ENCODE measurements at regions not wholly inside any gene's neighbourhood (a gene's known extent, or its start where the extent isn't known, plus 50 kb on each side); places are given as distances from the start of the nearest gene placed in this dataset.

GRCh38 chr2:57882895-57883515 is 163.6 kb upstream of the VRK2 start:
- no peak for TF ChIP-seq CTCF (IDR thresholded peaks at IDR 0.05; ENCODE audit: unreplicated experiment)
- Mint-ChIP-seq H3K27ac (ENCODE audit: unreplicated experiment) (no peak overlapping the region), H3K9me3 (ENCODE audit: low read depth, unreplicated experiment) (no peaks in the 10 kb centered on the region), H3K4me1 (ENCODE audit: low read depth, unreplicated experiment) (peaks cover 2% of the 10 kb centered on the region), H3K4me3 (ENCODE audit: low read depth, unreplicated experiment) (no peak overlapping the region), H3K27me3 (ENCODE audit: unreplicated experiment) (no peaks in the 10 kb centered on the region), H3K36me3 (ENCODE audit: insufficient read depth, unreplicated experiment) (no peaks in the 10 kb centered on the region)
- intact Hi-C loops (cut with micrococcal nuclease; ENCODE audit: unreplicated experiment) = loop anchor here (5.0 kb wide), 1 partner anchor 126 kb away; no protein-coding TSS in a partner anchor
- CTCF ChIA-PET = no interaction called here
- no TSS peak for BruUV-seq (replicated peaks)
- no peak for DNase-seq

DNA sequence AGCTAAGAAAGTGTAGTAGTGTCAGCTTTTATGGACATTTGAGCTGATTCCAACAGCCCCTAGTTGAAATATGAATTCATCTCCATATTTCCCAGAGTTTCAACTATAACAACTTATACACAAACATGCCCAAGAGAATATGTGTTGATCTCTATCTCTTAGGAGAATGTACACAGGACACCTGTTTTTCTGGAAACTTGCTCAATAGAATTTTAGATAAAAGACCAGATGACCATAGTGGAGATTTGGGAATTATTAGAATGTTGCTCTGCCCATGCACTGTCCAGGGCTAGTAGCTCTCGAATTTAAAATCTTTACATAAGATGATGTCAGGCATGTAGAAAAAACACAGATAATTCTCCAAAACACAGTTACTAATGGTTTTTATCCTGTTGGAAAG is 162.3 kb upstream of the VRK2 start:
- no peak for TF ChIP-seq CTCF (IDR thresholded peaks at IDR 0.05; ENCODE audit: unreplicated experiment)
- no peak for DNase-seq
- Mint-ChIP-seq H3K4me3 (ENCODE audit: low read depth, unreplicated experiment) (no peak overlapping the region), H3K27ac (ENCODE audit: unreplicated experiment) (no peak overlapping the region), H3K4me1 (ENCODE audit: low read depth, unreplicated experiment) (no peaks in the 10 kb centered on the region), H3K36me3 (ENCODE audit: insufficient read depth, unreplicated experiment) (no peaks in the 10 kb centered on the region), H3K27me3 (ENCODE audit: unreplicated experiment) (no peaks in the 10 kb centered on the region), H3K9me3 (ENCODE audit: low read depth, unreplicated experiment) (no peaks in the 10 kb centered on the region)
- CTCF ChIA-PET = interaction anchor here (0.6 kb wide), 1 partner anchor 737 kb away, joined by 3 read pairs; no protein-coding TSS in a partner anchor
- intact Hi-C loops (cut with micrococcal nuclease; ENCODE audit: unreplicated experiment) = loop anchor here (5.0 kb wide), 1 partner anchor 127 kb away; no protein-coding TSS in a partner anchor
- BruUV-seq (replicated peaks) = no TSS peak

DNA sequence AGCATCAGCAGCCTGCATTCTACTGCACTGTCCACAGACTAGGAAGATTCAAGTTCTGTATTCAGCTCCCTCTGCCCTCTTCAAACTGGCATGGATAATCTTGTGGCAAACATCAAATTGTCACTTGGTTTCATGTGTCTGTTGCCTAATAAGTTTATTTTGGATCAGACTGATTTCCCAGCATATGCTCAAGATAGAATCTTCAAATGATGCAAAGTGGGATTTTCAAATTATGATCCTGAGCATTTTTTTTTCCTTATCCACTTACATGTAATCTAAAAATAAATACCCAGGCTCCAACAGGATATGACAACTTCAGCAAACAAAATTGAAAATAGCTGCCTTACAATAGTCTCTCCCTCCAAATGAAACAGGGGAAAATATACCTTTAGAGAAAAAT is 160.9 kb upstream of the VRK2 start:
- no TSS peak for BruUV-seq (replicated peaks)
- Mint-ChIP-seq H3K27me3 (ENCODE audit: unreplicated experiment) (no peaks in the 10 kb centered on the region), H3K36me3 (ENCODE audit: insufficient read depth, unreplicated experiment) (no peaks in the 10 kb centered on the region), H3K4me3 (ENCODE audit: low read depth, unreplicated experiment) (no peak overlapping the region), H3K4me1 (ENCODE audit: low read depth, unreplicated experiment) (no peaks in the 10 kb centered on the region), H3K27ac (ENCODE audit: unreplicated experiment) (no peak overlapping the region), H3K9me3 (ENCODE audit: low read depth, unreplicated experiment) (no peaks in the 10 kb centered on the region)
- DNase-seq = no peak
- intact Hi-C loops (cut with micrococcal nuclease; ENCODE audit: unreplicated experiment) = no loop called here
- CTCF ChIA-PET = no interaction called here
- no peak for TF ChIP-seq CTCF (IDR thresholded peaks at IDR 0.05; ENCODE audit: unreplicated experiment)

DNA sequence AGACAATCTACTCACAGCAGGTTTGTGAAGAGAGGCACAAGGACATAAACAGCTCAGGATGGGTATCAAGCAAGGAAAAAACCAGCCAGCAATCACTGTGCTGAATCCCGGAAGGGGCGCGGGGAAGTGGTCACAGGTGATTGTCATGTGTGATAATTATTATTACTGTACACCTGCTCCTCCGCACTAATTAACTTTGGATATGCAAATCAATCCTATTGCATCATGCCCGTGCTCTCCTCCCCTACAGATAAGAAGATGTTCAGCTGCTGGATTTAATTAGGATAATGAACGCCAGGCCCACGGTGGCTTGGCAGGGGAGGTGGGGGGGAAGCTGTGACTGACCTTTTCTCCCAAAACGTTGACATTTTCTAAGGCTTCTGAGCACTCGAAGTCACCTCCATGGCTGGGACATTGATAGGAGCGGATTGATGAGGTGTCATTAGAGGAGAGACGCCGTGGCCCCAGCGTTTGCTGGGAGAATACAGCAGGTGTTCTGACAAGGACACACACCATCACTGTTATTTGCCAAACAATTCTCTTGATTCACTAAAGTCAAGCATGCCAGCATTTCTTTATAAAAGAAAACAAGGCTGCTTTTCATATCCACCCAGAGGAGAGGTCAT is 160.3 kb upstream of the VRK2 start:
- Mint-ChIP-seq H3K27ac (ENCODE audit: unreplicated experiment) (no peak overlapping the region), H3K27me3 (ENCODE audit: unreplicated experiment) (no peaks in the 10 kb centered on the region), H3K36me3 (ENCODE audit: insufficient read depth, unreplicated experiment) (no peaks in the 10 kb centered on the region), H3K4me1 (ENCODE audit: low read depth, unreplicated experiment) (no peaks in the 10 kb centered on the region), H3K9me3 (ENCODE audit: low read depth, unreplicated experiment) (no peaks in the 10 kb centered on the region), H3K4me3 (ENCODE audit: low read depth, unreplicated experiment) (no peak overlapping the region)
- TF ChIP-seq CTCF (IDR thresholded peaks at IDR 0.05; ENCODE audit: unreplicated experiment) = no peak
- no TSS peak for BruUV-seq (replicated peaks)
- no peak for DNase-seq
- intact Hi-C loops (cut with micrococcal nuclease; ENCODE audit: unreplicated experiment) = no loop called here
- CTCF ChIA-PET = no interaction called here

All from Calu3 (cell line).